Right cardiac atrium (tissue), 5 donors: ENCODE measurements at regions not wholly inside any gene's neighbourhood (a gene's known extent, or its start where the extent isn't known, plus 50 kb on each side); places are given as distances from the start of the nearest gene placed in this dataset.

Source experiments
- ATAC-seq, 2 donors: fragments of 200-7000 bp; cut with Tn5 transposase; one replicate each; pipeline versions ENCODE4 v1.8.0 to v1.9.1; 2020; ENCODE audit warnings: moderate library complexity in 2 of 2, mild to moderate bottlenecking in 1 of 2
- DNase-seq, 3 donors: peaks; one replicate each; pipeline ENCODE4 v3.0.0-alpha.2; 2020
- H3K27ac ChIP-seq: one replicate; pipeline ENCODE4 v1.5.1; 2013; ENCODE audit warnings: mild to moderate bottlenecking, low read length, control low read depth, moderate library complexity
- H3K27me3 ChIP-seq: one replicate; pipeline ENCODE4 v1.6.1; 2013; ENCODE audit not compliant: control insufficient read depth, insufficient read depth
- H3K4me1 ChIP-seq: one replicate; pipeline ENCODE4 v1.6.1; 2013; ENCODE audit warnings: low read length; ENCODE audit not compliant: control insufficient read depth, insufficient read depth
- H3K4me3 ChIP-seq: one replicate; pipeline ENCODE4 v1.5.1; 2013; ENCODE audit warnings: low read length, control low read depth
- H3K9me3 ChIP-seq: one replicate; pipeline ENCODE4 v1.6.1; 2013; ENCODE audit warnings: low read length; ENCODE audit not compliant: control insufficient read depth
- WGBS: extraction: QIAGEN DNeasy Blood & Tissue Kit; methylation state at CpG from one replicate; pipeline ENCODE4 v1.1.7; 2013; 5-methylcytosine and 5-hydroxymethylcytosine counted together
- intact Hi-C, 4 donors: fragments of 100-400 bp; cut with DNase I; formaldehyde crosslinking; loops; one replicate each; pipeline versions ENCODE4 v1.11.0 to v1.14.0; 2022 to 2023
- donor health status: healthy with polysubstance abuse.
- donor health status: DM: no; HTN: yes; CAD: no.
- donor health status: DM: no; HTN: no; CAD: no.
- donor health status: DM: no; HTN: yes; CAD: no; lungs with severe emphysema.
- donor health status: DM: yes; HTN: yes; CAD: no.

DNA sequence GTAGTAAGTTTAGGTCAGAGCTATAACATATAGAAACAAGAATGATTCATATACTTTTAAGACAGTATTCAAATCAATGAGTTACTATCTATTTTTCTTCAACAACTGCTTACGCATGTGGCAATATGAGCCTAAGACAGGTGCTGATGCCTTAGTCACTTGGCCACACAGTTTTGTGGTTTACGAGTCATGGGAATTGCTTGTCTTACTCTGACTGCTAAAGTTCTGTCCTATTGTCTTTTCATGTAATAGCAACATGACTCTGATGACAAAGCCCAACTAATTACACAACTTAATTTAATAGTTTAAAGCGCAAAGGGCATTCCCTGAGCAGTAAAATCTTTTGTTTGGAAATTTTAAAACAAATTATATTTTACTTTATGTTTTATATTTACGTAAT lies 159.3 kb upstream of the CENPW start:
- Histone ChIP-seq H3K9me3 (no peaks in the 10 kb centered on the region), H3K27me3 (no peaks in the 10 kb centered on the region), H3K4me1 (no peaks in the 10 kb centered on the region), H3K27ac (no peak overlapping the region), H3K4me3 (no peak overlapping the region)
- 89% methylated on average over 4 of the region's 4 CpGs for WGBS
- DNase-seq, result no peak
- intact Hi-C loops, result no loop called here
- no peak for ATAC-seq

DNA sequence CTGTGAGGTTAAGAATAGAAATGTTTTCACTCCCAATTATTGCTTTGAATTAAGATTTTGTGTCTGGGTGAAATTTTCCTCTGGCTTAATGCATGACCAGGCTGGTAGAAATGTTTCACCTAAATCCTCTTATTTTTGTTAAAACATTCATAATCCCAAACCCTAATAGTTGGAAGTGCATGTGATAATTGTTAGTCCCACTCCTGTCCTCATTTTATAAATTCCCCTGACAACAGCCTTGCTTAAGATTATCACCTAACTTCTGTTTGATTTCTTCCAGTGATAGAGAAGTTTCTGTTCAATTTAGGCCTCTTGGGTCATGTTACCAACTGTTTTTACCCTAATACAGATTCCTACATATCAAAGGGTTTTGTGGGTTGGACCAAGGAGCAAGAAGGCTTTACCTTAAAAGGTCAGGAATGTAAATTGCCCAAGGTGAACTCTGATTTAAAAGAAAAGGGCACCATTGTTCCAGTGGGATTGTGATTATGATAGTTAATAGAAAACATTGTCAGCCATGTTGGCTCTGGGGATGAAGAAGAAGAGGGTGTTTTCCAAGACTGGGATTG lies 158.7 kb upstream of the CENPW start:
- Histone ChIP-seq H3K4me3 (no peak overlapping the region), H3K27ac (no peak overlapping the region), H3K27me3 (no peaks in the 10 kb centered on the region), H3K4me1 (no peaks in the 10 kb centered on the region), H3K9me3 (no peaks in the 10 kb centered on the region)
- DNase-seq, result no peak
- ATAC-seq, result no peak
- intact Hi-C loops, result no loop called here

DNA sequence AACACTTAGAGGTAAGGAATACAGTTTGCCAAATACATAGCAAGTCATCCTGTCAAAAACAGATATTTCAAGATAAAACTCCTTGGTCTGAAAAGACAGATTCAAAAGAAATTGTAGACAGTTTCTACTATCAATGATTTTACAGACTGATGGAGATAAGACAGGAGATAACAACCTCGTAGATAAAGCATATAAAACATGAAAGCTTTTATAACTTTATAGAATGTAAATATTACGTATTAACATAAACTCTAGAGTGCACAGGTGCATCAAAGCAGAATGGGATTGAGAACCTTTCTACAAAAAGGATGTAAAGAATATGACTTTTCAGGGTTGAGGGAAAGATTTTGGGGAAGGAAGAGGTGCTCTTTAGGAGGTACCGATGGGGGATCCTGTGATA lies 158.0 kb upstream of the CENPW start:
- H3K27ac ChIP-seq, result no peak overlapping the region
- DNase-seq, result no peak
- no peak for ATAC-seq
- WGBS, result 91% methylated on average over 3 of the region's 3 CpGs
- no peak overlapping the region for H3K4me3 ChIP-seq
- no peaks in the 10 kb centered on the region for H3K9me3 ChIP-seq
- H3K4me1 ChIP-seq, result no peaks in the 10 kb centered on the region
- H3K27me3 ChIP-seq, result no peaks in the 10 kb centered on the region
- intact Hi-C loops, result no loop called here

DNA sequence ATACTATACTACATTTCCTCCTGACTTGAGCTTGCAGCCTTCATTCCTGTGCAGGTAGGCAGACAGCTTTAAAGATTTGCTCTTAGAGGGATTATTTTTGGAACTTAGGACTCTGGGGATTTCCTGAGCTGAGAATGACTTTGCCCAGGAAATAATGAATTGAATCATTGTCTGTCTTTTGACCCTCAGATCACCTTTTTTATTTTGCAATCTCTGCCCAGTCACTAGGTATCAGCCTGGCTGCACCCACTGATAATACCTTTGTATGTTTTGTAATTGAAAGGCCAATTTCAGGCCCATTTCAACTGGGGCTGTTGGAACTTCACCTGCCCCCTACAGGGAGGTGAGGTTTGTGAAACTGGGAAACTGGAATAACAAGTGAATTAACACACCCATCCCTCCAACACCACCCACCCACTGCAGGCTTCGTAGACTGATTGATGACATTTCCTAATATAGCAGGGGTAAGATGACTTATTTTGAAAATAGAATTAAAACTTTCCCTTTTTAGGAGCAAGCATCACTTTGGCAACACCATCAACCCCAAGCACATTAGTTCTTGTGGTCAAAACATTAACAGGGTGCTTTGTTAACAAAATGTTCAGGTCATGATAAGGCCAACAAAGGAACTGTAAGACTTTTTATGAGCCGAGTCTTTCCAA lies 157.1 kb upstream of the CENPW start:
- no peaks in the 10 kb centered on the region for H3K4me1 ChIP-seq
- no peaks in the 10 kb centered on the region for H3K27me3 ChIP-seq
- H3K27ac ChIP-seq, result no peak overlapping the region
- no peak overlapping the region for H3K4me3 ChIP-seq
- ATAC-seq (no peak), DNase-seq (no peak)
- WGBS, result 80% methylated on average over 2 of the region's 2 CpGs
- H3K9me3 ChIP-seq, result no peaks in the 10 kb centered on the region
- intact Hi-C loops, result no loop called here

DNA sequence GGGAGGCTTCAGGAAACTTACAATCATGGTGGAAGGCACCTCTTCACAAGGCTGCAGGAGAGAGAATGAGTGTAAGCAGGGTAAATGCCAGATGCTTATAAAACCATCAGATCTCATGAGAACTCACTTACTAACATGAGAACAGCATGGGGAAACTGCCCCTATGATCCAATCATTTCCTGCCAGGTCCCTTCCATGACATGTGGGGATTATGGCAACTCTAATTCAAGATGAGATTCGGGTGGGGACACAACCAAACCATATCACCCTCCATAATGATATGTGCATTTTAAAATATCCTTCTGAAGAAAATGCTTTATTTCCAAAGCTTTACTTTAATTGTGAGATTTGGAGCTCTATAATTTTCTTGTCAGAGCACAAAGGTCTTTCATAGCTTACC lies 154.1 kb upstream of the CENPW start:
- no peak for DNase-seq
- no peak for ATAC-seq
- Histone ChIP-seq H3K4me3 (no peak overlapping the region), H3K9me3 (no peaks in the 10 kb centered on the region), H3K27me3 (no peaks in the 10 kb centered on the region), H3K27ac (no peak overlapping the region), H3K4me1 (no peaks in the 10 kb centered on the region)
- intact Hi-C loops, result no loop called here
- WGBS, result 93% methylated on average over 1 of the region's 1 CpG

DNA sequence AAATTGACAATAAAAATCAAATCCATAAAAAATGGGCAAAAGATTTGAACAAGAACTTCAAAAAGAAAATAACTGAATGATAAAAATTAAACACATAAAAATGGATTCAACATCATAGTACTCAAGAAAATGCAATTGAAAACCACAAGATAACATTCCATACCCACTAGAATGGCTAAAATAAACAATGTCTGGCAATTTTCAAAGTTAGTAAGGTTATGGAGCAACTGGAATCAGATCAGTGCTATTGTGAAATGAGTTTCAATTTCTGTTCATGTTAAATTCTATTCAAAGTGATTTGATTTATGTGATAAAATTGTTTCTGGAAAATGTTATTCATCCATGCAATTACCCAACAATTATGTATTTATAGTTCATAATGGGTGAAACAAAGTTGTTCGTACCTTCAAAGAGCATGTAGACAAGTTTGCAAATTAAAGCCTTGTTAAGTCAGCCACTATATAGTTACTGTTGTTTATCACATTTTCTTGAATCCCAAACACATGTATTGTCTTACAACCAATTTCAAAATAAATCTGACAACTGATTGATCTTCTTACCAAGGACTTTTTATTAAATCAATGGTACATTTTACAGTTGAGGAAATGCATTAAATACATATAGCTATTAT lies 151.5 kb upstream of the CENPW start:
- DNase-seq (no peak), ATAC-seq (no peak)
- H3K4me1 ChIP-seq, result no peaks in the 10 kb centered on the region
- intact Hi-C loops, result no loop called here
- no peaks in the 10 kb centered on the region for H3K9me3 ChIP-seq
- H3K27me3 ChIP-seq, result no peaks in the 10 kb centered on the region
- H3K4me3 ChIP-seq, result no peak overlapping the region
- WGBS, result 83% methylated on average over 1 of the region's 1 CpG
- H3K27ac ChIP-seq, result no peak overlapping the region

DNA sequence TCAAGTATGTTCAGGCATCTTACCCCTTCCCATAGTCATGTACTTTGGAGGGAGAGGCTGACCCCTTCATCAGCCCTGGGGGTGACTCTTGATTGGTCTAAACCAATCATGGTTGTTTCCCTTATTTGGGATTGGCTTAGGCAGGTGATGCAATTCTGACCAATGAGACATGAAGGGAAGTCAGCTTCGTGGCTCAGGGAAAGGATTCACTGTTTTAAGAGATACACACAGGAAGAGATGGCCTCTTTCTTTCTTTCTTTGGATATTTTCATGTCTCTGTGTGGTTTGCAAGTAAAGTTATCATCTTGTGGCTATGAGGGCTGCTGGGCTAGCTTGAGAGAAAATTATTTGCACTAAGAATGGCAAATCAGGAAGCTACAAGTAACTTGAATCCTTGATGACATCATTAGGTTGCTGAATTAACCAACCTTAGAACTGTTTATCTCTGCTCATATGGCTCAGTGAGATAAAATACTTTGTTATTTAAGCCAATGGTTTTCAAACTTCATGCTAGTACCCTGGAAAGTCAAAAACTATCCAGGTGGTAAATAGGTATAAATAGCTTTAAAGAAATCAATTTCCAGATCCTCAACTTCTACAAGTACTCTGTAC lies 144.2 kb upstream of the CENPW start:
- 70% methylated on average over 1 of the region's 1 CpG for WGBS
- intact Hi-C loops, result no loop called here
- H3K9me3 ChIP-seq, result no peaks in the 10 kb centered on the region
- H3K4me1 ChIP-seq, result no peaks in the 10 kb centered on the region
- no peak overlapping the region for H3K27ac ChIP-seq
- DNase-seq (no peak), ATAC-seq (no peak)
- H3K4me3 ChIP-seq, result no peak overlapping the region
- H3K27me3 ChIP-seq, result no peaks in the 10 kb centered on the region

DNA sequence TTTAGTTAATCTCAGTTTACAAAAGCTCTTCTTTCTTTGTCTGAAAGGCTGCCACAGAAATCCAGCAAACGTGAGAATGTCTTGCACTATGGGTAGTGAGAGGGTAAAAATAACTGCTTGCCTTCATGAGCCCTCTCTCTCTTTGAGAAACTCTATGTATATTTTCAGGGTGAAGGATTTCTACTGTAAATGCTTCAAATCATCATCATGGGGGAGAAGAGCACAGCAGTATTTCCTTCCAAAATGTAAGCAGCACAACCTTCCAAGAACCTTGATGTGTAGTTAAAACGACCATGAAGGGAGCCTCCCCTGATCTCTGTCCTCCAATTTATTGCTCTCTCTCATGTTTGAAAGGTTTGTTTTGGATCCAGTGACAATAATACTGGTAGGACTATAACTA lies 141.3 kb upstream of the CENPW start:
- no peak for DNase-seq
- intact Hi-C loops, result no loop called here
- 63% methylated on average over 2 of the region's 2 CpGs for WGBS
- Histone ChIP-seq H3K27me3 (no peaks in the 10 kb centered on the region), H3K27ac (no peak overlapping the region), H3K4me3 (no peak overlapping the region), H3K4me1 (no peaks in the 10 kb centered on the region), H3K9me3 (no peaks in the 10 kb centered on the region)
- ATAC-seq, result no peak

DNA sequence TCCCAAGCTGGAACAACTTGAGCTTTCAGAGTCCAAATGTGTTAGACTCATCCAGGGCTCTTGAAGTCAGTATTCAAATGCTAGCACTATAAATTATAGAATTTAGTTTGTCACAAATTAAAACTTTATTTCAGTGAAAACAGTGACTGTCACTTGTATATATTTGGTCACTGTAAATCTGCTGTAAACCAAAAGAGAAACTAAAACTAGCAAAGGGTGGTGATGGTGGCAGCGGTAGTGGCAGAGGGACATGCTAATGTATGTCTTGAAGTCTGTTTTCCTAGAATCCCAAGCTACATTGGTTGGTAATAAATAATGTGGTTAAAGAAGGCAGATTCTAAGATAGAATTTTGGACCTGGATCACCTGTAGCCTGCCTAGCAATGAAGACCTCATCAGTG lies 140.4 kb upstream of the CENPW start:
- ATAC-seq (no peak), DNase-seq (no peak)
- H3K27ac ChIP-seq, result no peak overlapping the region
- H3K9me3 ChIP-seq, result no peaks in the 10 kb centered on the region
- H3K4me3 ChIP-seq, result no peak overlapping the region
- WGBS, result 97% methylated on average over 1 of the region's 1 CpG
- intact Hi-C loops, result no loop called here
- H3K27me3 ChIP-seq, result no peaks in the 10 kb centered on the region
- no peaks in the 10 kb centered on the region for H3K4me1 ChIP-seq

DNA sequence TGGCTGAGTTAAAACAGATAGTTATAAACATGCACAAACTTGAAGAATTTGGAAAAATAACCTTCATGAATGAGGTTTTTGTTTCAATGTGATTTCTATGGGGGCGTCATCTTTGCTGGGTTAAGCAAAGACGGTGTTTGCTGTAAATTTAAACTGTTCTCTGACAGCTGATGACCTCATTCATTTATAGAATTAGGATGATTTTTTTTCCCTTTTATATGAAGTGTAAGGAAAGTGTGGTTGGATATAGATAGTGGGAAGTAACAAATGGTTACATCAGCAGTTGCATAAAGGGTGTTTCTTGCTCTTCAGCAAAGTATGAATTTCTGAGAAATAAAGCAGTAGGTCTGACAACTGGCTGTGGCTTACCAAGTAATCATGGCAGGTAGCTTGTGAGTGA lies 137.2 kb upstream of the CENPW start:
- WGBS, result 70% methylated on average over 2 of the region's 2 CpGs
- intact Hi-C loops, result no loop called here
- H3K27ac ChIP-seq, result no peak overlapping the region
- H3K4me3 ChIP-seq, result no peak overlapping the region
- H3K27me3 ChIP-seq, result no peaks in the 10 kb centered on the region
- H3K4me1 ChIP-seq, result no peaks in the 10 kb centered on the region
- DNase-seq (no peak), ATAC-seq (no peak)
- no peaks in the 10 kb centered on the region for H3K9me3 ChIP-seq

DNA sequence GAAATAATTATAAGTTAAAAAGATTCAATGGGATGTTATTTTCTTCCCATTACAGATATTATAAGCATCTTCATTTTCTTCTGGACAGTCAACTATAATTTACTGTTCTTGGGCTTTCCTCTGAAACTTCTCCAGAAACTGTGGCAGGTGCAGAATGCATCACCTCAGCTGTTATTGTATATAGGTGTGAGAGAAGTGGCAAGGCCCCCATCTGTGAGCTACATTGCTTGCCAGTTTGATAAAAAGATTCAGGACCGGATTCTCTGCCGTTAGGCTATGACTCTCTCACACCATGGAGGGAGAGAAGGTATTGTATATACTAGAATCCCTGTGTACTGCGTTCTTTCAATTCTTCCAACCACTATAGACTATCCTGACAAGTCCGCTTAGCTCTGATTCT lies 135.8 kb upstream of the CENPW start:
- no peaks in the 10 kb centered on the region for H3K9me3 ChIP-seq
- DNase-seq (no peak), ATAC-seq (no peak)
- no peaks in the 10 kb centered on the region for H3K27me3 ChIP-seq
- H3K27ac ChIP-seq, result no peak overlapping the region
- WGBS, result 88% methylated on average over 4 of the region's 4 CpGs
- H3K4me1 ChIP-seq, result no peaks in the 10 kb centered on the region
- no peak overlapping the region for H3K4me3 ChIP-seq
- intact Hi-C loops, result no loop called here
